Thyroid gland (tissue), 4 donors: ENCODE measurements at regions not wholly inside any gene's neighbourhood (a gene's known extent, or its start where the extent isn't known, plus 50 kb on each side); places are given as distances from the start of the nearest gene placed in this dataset.

Experiments
- CTCF ChIP-seq, 6 experiments: fragments of 200-600 bp in 3 of 6; fragments of 450-650 bp in 3 of 6; sonication (generic) in 3 of 6; IDR thresholded peaks; one replicate each; pipeline ENCODE4 v1.5.1; 2016 to 2019; ENCODE audit warnings: antibody characterized with exemption in 6 of 6, mild to moderate bottlenecking in 2 of 6, inconsistent platforms in 1 of 6, moderate library complexity in 1 of 6
- POLR2A ChIP-seq, 2 donors: fragments of 450-650 bp; IDR thresholded peaks; one replicate each; pipeline ENCODE4 v1.6.1; 2017; ENCODE audit warnings: antibody characterized with exemption in 2 of 2, mild to moderate bottlenecking in 2 of 2, moderate library complexity in 1 of 2

- no peak for TF ChIP-seq POLR2A (IDR thresholded peaks at IDR 0.05)
- TF ChIP-seq CTCF (IDR thresholded peaks at IDR 0.05): no peak
Observed at GRCh38 chr4:98741952-98742351, 83.5 kb upstream of the TSPAN5 start.
